HepG2 (cell line): ENCODE measurements at regions not wholly inside any gene's neighbourhood (a gene's known extent, or its start where the extent isn't known, plus 50 kb on each side); places are given as distances from the start of the nearest gene placed in this dataset.

Experiments
- ATF2 ChIP-seq: sonication (generic); formaldehyde crosslinking; IDR thresholded peaks from 2 replicates; pipeline ENCODE4 v1.4.0; 2020; ENCODE audit warnings: missing genetic modification reagents
- CAMTA2 ChIP-seq: sonication (generic); formaldehyde crosslinking; IDR thresholded peaks from 2 replicates; pipeline ENCODE4 v1.4.0; 2020; ENCODE audit warnings: mild to moderate bottlenecking, missing genetic modification reagents, borderline replicate concordance
- FOXO1 ChIP-seq: sonication (generic); formaldehyde crosslinking; IDR thresholded peaks from 2 replicates; pipeline ENCODE4 v1.4.0; 2020; ENCODE audit warnings: missing genetic modification reagents
- GTF2F1 ChIP-seq: fragments of 150-350 bp; IDR thresholded peaks from 2 replicates; pipeline ENCODE4 v1.6.1; 2014; ENCODE audit warnings: low read length
- HNRNPH1 ChIP-seq: fragments of 200-400 bp; formaldehyde crosslinking; optimal IDR thresholded peaks from 2 replicates; pipeline ENCODE3; 2017; ENCODE audit warnings: mild to moderate bottlenecking, low read depth, low read length
- KMT2B ChIP-seq: IDR thresholded peaks from 2 replicates; pipeline ENCODE4 v1.6.1; 2016; ENCODE audit warnings: missing genetic modification reagents, missing compliant biosample characterization
- MEF2D ChIP-seq: sonication (generic); formaldehyde crosslinking; IDR thresholded peaks from 2 replicates; pipeline ENCODE4 v1.5.1; 2020; ENCODE audit warnings: mild to moderate bottlenecking, missing genetic modification reagents
- NFE2L2 ChIP-seq: fragments of 150-350 bp; IDR thresholded peaks from 2 replicates; pipeline ENCODE4 v1.6.1; 2014; ENCODE audit warnings: low read length
- NFYC ChIP-seq: IDR thresholded peaks from 2 replicates; pipeline ENCODE4 v1.6.1; 2016; ENCODE audit warnings: missing genetic modification reagents, missing compliant biosample characterization
- PLRG1 ChIP-seq: fragments of 450-650 bp; conservative IDR thresholded peaks from 2 replicates; pipeline ENCODE4 v1.6.1; 2016
- RAD21 ChIP-seq: fragments of 450-650 bp; formaldehyde crosslinking; IDR thresholded peaks from 2 replicates; pipeline ENCODE4 v1.5.0; 2020; ENCODE audit warnings: mild to moderate bottlenecking
- RFXANK ChIP-seq: IDR thresholded peaks from 2 replicates; pipeline ENCODE4 v1.6.1; 2016
- RXRA ChIP-seq: sonication (generic); formaldehyde crosslinking; IDR thresholded peaks from 2 replicates; pipeline ENCODE4 v1.5.1; 2020; ENCODE audit warnings: missing genetic modification reagents
- SNRNP70 ChIP-seq: fragments of 200-400 bp; formaldehyde crosslinking; IDR thresholded peaks from 2 replicates; pipeline ENCODE4 v1.6.1; 2017; ENCODE audit warnings: mild to moderate bottlenecking, low read depth, low read length, moderate library complexity
- SP140L ChIP-seq: sonication (generic); formaldehyde crosslinking; IDR thresholded peaks from 2 replicates; pipeline ENCODE4 v1.4.0; 2020; ENCODE audit warnings: missing genetic modification reagents, borderline replicate concordance
- ZFP62 ChIP-seq: sonication (generic); formaldehyde crosslinking; IDR thresholded peaks from 2 replicates; pipeline ENCODE4 v1.4.0; 2020; ENCODE audit warnings: missing genetic modification reagents
- ZIK1 ChIP-seq: sonication (generic); formaldehyde crosslinking; IDR thresholded peaks from 2 replicates; pipeline ENCODE4 v1.5.0; 2020; ENCODE audit warnings: mild to moderate bottlenecking, low read depth, missing genetic modification reagents, borderline replicate concordance
- ZNF136 ChIP-seq: sonication (generic); formaldehyde crosslinking; IDR thresholded peaks from 2 replicates; pipeline ENCODE4 v1.8.1; 2022; ENCODE audit warnings: low read depth, mild to moderate bottlenecking, moderate library complexity, missing genetic modification reagents
- ZNF569 ChIP-seq: sonication (generic); formaldehyde crosslinking; IDR thresholded peaks from 2 replicates; pipeline ENCODE4 v1.5.0; 2020; ENCODE audit warnings: mild to moderate bottlenecking, missing genetic modification reagents, moderate library complexity, borderline replicate concordance
- ZNF788 ChIP-seq: sonication (generic); formaldehyde crosslinking; IDR thresholded peaks from 2 replicates; pipeline ENCODE4 v1.5.0; 2020; ENCODE audit warnings: mild to moderate bottlenecking, missing genetic modification reagents, borderline replicate concordance
- ZSCAN21 ChIP-seq: sonication (generic); formaldehyde crosslinking; IDR thresholded peaks from 2 replicates; pipeline ENCODE4 v1.8.0; 2022; ENCODE audit warnings: mild to moderate bottlenecking, missing genetic modification reagents, moderate library complexity, borderline replicate concordance
- ZSCAN31 ChIP-seq: sonication (generic); formaldehyde crosslinking; IDR thresholded peaks from 2 replicates; pipeline ENCODE4 v1.5.0; 2020; ENCODE audit warnings: low read depth, mild to moderate bottlenecking, missing genetic modification reagents
- TF ChIP-seq, protein P1 (sequence below): sonication (generic); formaldehyde crosslinking; IDR thresholded peaks from 2 replicates; pipeline ENCODE4 v1.8.1; 2022; ENCODE audit warnings: low read depth, mild to moderate bottlenecking, missing genetic modification reagents
- TF ChIP-seq, protein P2 (sequence below): IDR thresholded peaks from 2 replicates; pipeline ENCODE4 v1.6.1; 2012; ENCODE audit warnings: low read depth, low read length, improper control_type of control experiment
- TF ChIP-seq, protein P3 (sequence below): sonication (generic); formaldehyde crosslinking; conservative IDR thresholded peaks from 2 replicates; pipeline ENCODE4 v1.4.0; 2020; ENCODE audit warnings: missing genetic modification reagents

DNA sequence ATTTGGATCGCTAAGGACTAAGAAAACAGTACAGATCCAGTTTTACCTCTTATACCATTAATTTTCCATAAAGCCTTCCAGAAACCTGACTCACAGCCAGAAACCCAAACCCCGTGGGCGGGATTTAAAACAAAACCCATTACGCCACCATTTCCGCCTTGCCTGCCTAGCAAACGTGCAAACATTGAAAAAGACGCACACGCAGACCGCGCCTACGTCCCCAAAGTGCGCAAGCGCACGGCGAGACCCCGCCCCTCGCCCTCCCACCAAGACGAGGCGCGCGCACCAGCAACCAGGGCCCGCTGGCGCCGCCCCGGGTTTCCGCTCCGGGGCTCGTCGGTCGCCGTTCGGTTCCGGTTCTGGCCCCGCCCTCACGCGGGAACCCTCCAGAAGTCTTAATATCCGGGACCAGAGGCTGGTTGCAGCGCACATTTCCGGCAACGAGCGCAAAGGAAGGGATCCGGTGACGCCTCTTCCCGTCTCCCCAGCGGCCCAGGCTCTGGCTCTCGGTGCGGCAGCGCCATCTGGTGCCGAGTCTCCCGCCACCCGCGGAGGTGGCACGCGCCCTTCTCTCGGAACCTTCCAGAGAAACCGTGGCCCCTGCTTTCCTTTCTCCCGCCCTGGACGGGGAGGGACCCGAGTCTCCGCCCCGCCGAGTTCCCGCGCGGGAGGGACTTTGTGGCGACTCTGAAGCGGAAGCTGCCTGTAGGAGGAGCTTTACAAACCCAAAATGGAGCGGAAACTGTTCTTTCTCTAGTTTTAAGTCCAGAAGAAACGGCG is 256.9 kb upstream of the STARD13 start (continued):
- TF ChIP-seq RFXANK (CRISPR knock-in tag) = peak; percentile 88
- TF ChIP-seq, protein P1, sequence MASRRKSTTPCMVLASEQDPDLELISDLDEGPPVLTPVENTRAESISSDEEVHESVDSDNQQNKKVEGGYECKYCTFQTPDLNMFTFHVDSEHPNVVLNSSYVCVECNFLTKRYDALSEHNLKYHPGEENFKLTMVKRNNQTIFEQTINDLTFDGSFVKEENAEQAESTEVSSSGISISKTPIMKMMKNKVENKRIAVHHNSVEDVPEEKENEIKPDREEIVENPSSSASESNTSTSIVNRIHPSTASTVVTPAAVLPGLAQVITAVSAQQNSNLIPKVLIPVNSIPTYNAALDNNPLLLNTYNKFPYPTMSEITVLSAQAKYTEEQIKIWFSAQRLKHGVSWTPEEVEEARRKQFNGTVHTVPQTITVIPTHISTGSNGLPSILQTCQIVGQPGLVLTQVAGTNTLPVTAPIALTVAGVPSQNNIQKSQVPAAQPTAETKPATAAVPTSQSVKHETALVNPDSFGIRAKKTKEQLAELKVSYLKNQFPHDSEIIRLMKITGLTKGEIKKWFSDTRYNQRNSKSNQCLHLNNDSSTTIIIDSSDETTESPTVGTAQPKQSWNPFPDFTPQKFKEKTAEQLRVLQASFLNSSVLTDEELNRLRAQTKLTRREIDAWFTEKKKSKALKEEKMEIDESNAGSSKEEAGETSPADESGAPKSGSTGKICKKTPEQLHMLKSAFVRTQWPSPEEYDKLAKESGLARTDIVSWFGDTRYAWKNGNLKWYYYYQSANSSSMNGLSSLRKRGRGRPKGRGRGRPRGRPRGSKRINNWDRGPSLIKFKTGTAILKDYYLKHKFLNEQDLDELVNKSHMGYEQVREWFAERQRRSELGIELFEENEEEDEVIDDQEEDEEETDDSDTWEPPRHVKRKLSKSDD = peak; percentile 97
- peak; percentile 99 for TF ChIP-seq RAD21 (CRISPR knock-in tag)
- peak; percentile 99 for TF ChIP-seq ZSCAN21 (CRISPR knock-in tag)
- TF ChIP-seq ZSCAN31 = peak; percentile 99
- no peak for TF ChIP-seq HNRNPH1
- no peak for TF ChIP-seq SP140L
- TF ChIP-seq ZNF569 (CRISPR knock-in tag) = peak; percentile 88; the same call in 1 of the 2 replicates
- TF ChIP-seq, protein P2, sequence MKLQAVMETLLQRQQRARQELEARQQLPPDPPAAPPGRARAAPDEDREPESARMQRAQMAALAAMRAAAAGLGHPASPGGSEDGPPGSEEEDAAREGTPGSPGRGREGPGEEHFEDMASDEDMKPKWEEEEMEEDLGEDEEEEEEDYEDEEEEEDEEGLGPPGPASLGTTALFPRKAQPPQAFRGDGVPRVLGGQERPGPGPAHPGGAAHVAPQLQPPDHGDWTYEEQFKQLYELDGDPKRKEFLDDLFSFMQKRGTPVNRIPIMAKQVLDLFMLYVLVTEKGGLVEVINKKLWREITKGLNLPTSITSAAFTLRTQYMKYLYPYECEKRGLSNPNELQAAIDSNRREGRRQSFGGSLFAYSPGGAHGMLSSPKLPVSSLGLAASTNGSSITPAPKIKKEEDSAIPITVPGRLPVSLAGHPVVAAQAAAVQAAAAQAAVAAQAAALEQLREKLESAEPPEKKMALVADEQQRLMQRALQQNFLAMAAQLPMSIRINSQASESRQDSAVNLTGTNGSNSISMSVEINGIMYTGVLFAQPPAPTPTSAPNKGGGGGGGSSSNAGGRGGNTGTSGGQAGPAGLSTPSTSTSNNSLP = peak; percentile 79
- peak; percentile 75 for TF ChIP-seq FOXO1
- TF ChIP-seq ZNF788 = peak; percentile 99
- TF ChIP-seq GTF2F1 = no peak
- TF ChIP-seq RXRA (CRISPR knock-in tag) = peak; percentile 87
- TF ChIP-seq ZNF136 (CRISPR knock-in tag) = peak; percentile 95; the same call in 1 of the 2 replicates
- no peak for TF ChIP-seq PLRG1
- TF ChIP-seq, protein P3, sequence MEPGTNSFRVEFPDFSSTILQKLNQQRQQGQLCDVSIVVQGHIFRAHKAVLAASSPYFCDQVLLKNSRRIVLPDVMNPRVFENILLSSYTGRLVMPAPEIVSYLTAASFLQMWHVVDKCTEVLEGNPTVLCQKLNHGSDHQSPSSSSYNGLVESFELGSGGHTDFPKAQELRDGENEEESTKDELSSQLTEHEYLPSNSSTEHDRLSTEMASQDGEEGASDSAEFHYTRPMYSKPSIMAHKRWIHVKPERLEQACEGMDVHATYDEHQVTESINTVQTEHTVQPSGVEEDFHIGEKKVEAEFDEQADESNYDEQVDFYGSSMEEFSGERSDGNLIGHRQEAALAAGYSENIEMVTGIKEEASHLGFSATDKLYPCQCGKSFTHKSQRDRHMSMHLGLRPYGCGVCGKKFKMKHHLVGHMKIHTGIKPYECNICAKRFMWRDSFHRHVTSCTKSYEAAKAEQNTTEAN (CRISPR knock-in tag) = peak; percentile 71
- TF ChIP-seq MEF2D (CRISPR knock-in tag) = peak; percentile 98
- no peak for TF ChIP-seq CAMTA2 (CRISPR knock-in tag)
- TF ChIP-seq KMT2B = peak; percentile 91
- TF ChIP-seq SNRNP70 = no peak
- TF ChIP-seq ZFP62 (CRISPR knock-in tag) = no peak
- TF ChIP-seq ATF2 (CRISPR knock-in tag) = peak; percentile 85
- TF ChIP-seq NFYC = no peak; the same call in 1 of the 2 replicates
- peak; percentile 97; the same call in 1 of the 2 replicates for TF ChIP-seq ZIK1 (CRISPR knock-in tag)
- TF ChIP-seq NFE2L2 = no peak
